ENCODE measurements at regions not wholly inside any gene's neighbourhood (a gene's known extent, or its start where the extent isn't known, plus 50 kb on each side); places are given as distances from the start of the nearest gene placed in this dataset.

GRCh38 chr4:133777661-133778060 lies 423.9 kb downstream of the PABPC4L start:
- TF ChIP-seq CTCF (IDR thresholded peaks at IDR 0.05 in 8 of 11, conservative IDR thresholded peaks at IDR 0.05 in 3 of 11) = no peak
- no peak for TF ChIP-seq POLR2A (IDR thresholded peaks at IDR 0.05)
